ENCODE measurements at regions not wholly inside any gene's neighbourhood (a gene's known extent, or its start where the extent isn't known, plus 50 kb on each side); places are given as distances from the start of the nearest gene placed in this dataset.

DNA sequence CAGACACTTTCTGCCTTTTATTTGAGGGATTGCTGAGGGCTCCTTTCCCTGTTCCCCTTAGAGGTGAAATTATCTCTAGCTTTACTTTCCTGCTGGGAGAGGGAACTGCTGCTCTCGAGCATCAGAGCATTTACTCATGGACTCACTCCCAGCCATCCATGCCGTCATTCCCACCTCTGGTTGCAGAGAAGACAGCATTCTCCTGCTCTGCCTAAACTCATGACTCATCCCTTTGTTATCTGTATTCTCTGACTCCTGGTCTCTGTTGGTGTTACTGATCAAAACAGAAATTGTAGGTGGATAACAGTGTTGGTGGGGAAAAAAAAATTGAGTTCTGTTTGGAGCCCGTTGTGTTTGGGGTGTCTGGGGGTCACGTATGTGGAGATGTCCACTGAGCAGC, 159.3 kb downstream of the TTC8 start:
- TF ChIP-seq CTCF (conservative IDR thresholded peaks at IDR 0.05; ENCODE audit: low read depth, low read length) (no peak), USF2 (IDR thresholded peaks at IDR 0.05; ENCODE audit: low read depth, low read length) (no peak), SMC3 (IDR thresholded peaks at IDR 0.05; ENCODE audit: low read depth, low read length) (no peak), POLR2A (IDR thresholded peaks at IDR 0.05; ENCODE audit: low read depth, low read length) (no peak), RFX5 (IDR thresholded peaks at IDR 0.05; ENCODE audit: low read depth, low read length) (no peak), MAFK (IDR thresholded peaks at IDR 0.05; ENCODE audit: low read depth, low read length) (no peak; the same call in 1 of the 2 replicates)

Data from IMR-90 (cell line).